HG02870 (cell line): ENCODE measurements at regions not wholly inside any gene's neighbourhood (a gene's known extent, or its start where the extent isn't known, plus 50 kb on each side); places are given as distances from the start of the nearest gene placed in this dataset.
A peak's percentile ranks its signal among the peaks of the same experiment; 100 is the strongest.

Source experiments
- ATAC-seq: cut with Tn5 transposase; IDR thresholded peaks from one replicate; pipeline ENCODE4 v1.9.1; 2021; ENCODE audit warnings: mild to moderate bottlenecking, moderate library complexity; ENCODE audit not compliant: unreplicated experiment

GRCh38 chr1:170863621-170864020 lies 71.7 kb upstream of the MROH9 start:
- ATAC-seq, result no peak

- no peak for ATAC-seq
These were observed 71.1 kb upstream of the MROH9 start for GRCh38 chr1:170864238-170864637.

GRCh38 chr1:170864876-170865538 lies 70.3 kb upstream of the MROH9 start:
- no peak for ATAC-seq

GRCh38 chr1:170866646-170867045 lies 68.7 kb upstream of the MROH9 start:
- no peak for ATAC-seq

- ATAC-seq, result no peak
These were observed 63.5 kb upstream of the MROH9 start for GRCh38 chr1:170871868-170872267.

- ATAC-seq, result peak; percentile 97
These were observed 62.7 kb upstream of the MROH9 start for GRCh38 chr1:170872663-170873062.

- ATAC-seq, result no peak
These were observed 60.7 kb upstream of the MROH9 start for GRCh38 chr1:170874671-170875070.

- peak; percentile 61 for ATAC-seq
These were observed 53.8 kb upstream of the MROH9 start for GRCh38 chr1:170881268-170882265.
